ENCODE measurements at regions not wholly inside any gene's neighbourhood (a gene's known extent, or its start where the extent isn't known, plus 50 kb on each side); places are given as distances from the start of the nearest gene placed in this dataset.
A peak's percentile ranks its signal among the peaks of the same experiment; 100 is the strongest.

DNA sequence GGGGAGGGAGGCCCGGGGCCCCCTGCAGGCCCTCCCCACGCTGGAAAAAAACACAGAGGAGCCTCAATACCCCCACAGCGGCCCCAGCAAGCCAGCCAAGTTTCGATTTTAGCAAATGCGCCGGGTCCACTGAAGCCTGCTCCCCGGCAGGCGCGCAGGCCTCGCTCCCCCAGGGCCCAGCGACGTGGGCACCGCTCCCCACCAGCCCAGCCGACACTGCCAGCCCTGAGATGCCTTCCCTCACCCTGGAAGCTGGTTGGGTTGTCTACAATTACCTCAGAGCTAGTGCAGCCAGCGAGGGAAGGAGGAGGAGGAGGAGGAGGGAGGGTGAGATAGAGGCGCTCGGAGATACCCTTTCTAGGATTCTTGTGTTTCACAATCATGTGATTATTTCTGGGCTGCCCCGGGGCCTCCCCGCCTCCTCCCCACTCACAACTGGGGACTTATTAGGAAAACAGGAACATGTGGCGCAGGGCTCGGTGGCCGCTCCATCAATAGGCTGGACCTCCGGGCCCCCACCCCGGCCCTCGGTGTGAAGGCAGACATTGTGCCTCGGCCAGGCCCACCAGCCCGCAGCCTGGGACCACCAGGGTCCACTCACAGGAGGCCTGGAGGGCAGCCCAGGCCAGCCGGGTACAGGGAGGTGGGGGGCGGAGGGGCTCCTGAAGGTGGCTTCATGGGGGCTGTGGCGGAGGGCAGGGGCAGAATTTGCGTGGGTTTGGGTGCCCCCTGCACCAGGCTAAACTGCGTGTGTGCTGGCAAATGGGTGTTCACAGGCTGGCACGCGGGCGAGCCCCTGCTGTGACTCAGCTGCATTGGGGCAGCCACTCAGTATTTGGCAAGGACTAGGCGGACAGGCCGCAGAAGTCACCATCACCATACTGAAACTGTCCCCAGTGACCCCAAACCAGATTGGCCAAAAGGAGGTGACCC is 109.9 kb downstream of the NCOR2 start (continued):
- TF ChIP-seq, protein P1, sequence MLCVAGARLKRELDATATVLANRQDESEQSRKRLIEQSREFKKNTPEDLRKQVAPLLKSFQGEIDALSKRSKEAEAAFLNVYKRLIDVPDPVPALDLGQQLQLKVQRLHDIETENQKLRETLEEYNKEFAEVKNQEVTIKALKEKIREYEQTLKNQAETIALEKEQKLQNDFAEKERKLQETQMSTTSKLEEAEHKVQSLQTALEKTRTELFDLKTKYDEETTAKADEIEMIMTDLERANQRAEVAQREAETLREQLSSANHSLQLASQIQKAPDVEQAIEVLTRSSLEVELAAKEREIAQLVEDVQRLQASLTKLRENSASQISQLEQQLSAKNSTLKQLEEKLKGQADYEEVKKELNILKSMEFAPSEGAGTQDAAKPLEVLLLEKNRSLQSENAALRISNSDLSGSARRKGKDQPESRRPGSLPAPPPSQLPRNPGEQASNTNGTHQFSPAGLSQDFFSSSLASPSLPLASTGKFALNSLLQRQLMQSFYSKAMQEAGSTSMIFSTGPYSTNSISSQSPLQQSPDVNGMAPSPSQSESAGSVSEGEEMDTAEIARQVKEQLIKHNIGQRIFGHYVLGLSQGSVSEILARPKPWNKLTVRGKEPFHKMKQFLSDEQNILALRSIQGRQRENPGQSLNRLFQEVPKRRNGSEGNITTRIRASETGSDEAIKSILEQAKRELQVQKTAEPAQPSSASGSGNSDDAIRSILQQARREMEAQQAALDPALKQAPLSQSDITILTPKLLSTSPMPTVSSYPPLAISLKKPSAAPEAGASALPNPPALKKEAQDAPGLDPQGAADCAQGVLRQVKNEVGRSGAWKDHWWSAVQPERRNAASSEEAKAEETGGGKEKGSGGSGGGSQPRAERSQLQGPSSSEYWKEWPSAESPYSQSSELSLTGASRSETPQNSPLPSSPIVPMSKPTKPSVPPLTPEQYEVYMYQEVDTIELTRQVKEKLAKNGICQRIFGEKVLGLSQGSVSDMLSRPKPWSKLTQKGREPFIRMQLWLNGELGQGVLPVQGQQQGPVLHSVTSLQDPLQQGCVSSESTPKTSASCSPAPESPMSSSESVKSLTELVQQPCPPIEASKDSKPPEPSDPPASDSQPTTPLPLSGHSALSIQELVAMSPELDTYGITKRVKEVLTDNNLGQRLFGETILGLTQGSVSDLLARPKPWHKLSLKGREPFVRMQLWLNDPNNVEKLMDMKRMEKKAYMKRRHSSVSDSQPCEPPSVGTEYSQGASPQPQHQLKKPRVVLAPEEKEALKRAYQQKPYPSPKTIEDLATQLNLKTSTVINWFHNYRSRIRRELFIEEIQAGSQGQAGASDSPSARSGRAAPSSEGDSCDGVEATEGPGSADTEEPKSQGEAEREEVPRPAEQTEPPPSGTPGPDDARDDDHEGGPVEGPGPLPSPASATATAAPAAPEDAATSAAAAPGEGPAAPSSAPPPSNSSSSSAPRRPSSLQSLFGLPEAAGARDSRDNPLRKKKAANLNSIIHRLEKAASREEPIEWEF (IDR thresholded peaks at IDR 0.05; ENCODE audit: insufficient replicate concordance, low read depth, low read length), result no peak
- TF ChIP-seq RELB (IDR thresholded peaks at IDR 0.05; ENCODE audit: low read depth), result peak; percentile 81; the same call in 1 of the 2 replicates
- TF ChIP-seq GATAD2B (conservative IDR thresholded peaks at IDR 0.05; ENCODE audit: low read depth), result peak; percentile 56
- peak; percentile 55; the same call in 1 of the 2 replicates for TF ChIP-seq ATF7 (IDR thresholded peaks at IDR 0.05; ENCODE audit: low read depth)
- TF ChIP-seq ASH2L (IDR thresholded peaks at IDR 0.05; ENCODE audit: borderline replicate concordance, low read depth), result no peak
- TF ChIP-seq SRF (IDR thresholded peaks at IDR 0.05; ENCODE audit: low read depth in 2 of 2, low read length in 2 of 2), result no peak
- TF ChIP-seq BCL3 (IDR thresholded peaks at IDR 0.05; ENCODE audit: borderline replicate concordance, insufficient read depth, low read depth, low read length, poor library complexity, severe bottlenecking), result peak; percentile 54
- TF ChIP-seq, protein P2, sequence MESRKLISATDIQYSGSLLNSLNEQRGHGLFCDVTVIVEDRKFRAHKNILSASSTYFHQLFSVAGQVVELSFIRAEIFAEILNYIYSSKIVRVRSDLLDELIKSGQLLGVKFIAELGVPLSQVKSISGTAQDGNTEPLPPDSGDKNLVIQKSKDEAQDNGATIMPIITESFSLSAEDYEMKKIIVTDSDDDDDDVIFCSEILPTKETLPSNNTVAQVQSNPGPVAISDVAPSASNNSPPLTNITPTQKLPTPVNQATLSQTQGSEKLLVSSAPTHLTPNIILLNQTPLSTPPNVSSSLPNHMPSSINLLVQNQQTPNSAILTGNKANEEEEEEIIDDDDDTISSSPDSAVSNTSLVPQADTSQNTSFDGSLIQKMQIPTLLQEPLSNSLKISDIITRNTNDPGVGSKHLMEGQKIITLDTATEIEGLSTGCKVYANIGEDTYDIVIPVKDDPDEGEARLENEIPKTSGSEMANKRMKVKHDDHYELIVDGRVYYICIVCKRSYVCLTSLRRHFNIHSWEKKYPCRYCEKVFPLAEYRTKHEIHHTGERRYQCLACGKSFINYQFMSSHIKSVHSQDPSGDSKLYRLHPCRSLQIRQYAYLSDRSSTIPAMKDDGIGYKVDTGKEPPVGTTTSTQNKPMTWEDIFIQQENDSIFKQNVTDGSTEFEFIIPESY (IDR thresholded peaks at IDR 0.05), result no peak
- no peak for TF ChIP-seq TCF7 (IDR thresholded peaks at IDR 0.05; ENCODE audit: borderline replicate concordance)
- TF ChIP-seq SP1 (IDR thresholded peaks at IDR 0.05; ENCODE audit: low read depth, low read length), result no peak
- no peak for TF ChIP-seq WRNIP1 (IDR thresholded peaks at IDR 0.05; ENCODE audit: borderline replicate concordance, low read depth, low read length)
- peak in 1 of 2 experiments; percentile 59; a peak in 1 of 4 replicates for TF ChIP-seq ETV6 (conservative IDR thresholded peaks at IDR 0.05 in 1 of 2, IDR thresholded peaks at IDR 0.05 in 1 of 2; ENCODE audit: borderline replicate concordance in 1 of 2, low read depth in 1 of 2)
- TF ChIP-seq NR2C1 (IDR thresholded peaks at IDR 0.05), result no peak
- no peak for TF ChIP-seq MTA2 (IDR thresholded peaks at IDR 0.05; ENCODE audit: low read depth)
- TF ChIP-seq IRF4 (IDR thresholded peaks at IDR 0.05; ENCODE audit: low read depth, low read length), result no peak
- TF ChIP-seq NFIC (IDR thresholded peaks at IDR 0.05; ENCODE audit: low read depth, low read length), result peak; percentile 37; the same call in 1 of the 2 replicates
- no peak for TF ChIP-seq HDAC6 (IDR thresholded peaks at IDR 0.05; ENCODE audit: unreplicated experiment)
- TF ChIP-seq MXI1 (IDR thresholded peaks at IDR 0.05; ENCODE audit: low read depth, low read length), result peak; percentile 17; the same call in 1 of the 2 replicates
- TF ChIP-seq TCF12 (IDR thresholded peaks at IDR 0.05; ENCODE audit: low read depth, low read length), result no peak

Data from GM12878 (cell line).